Esophagus squamous epithelium (tissue), 5 donors: ENCODE measurements at regions not wholly inside any gene's neighbourhood (a gene's known extent, or its start where the extent isn't known, plus 50 kb on each side); places are given as distances from the start of the nearest gene placed in this dataset.

ENCODE experiments used
- DNase-seq: peaks from one replicate; lab custom pipeline; 2025; lab: John Stamatoyannopoulos, UW
- H3K27ac ChIP-seq, 4 donors: fragments of 200-600 bp; sonication (generic); one replicate each; pipeline ENCODE4 v1.5.1; 2016 to 2019; ENCODE audit warnings: mild to moderate bottlenecking in 1 of 4
- H3K27me3 ChIP-seq, 4 donors: fragments of 200-600 bp; sonication (generic); 1 replicate in 3 of 4; 2 replicates in 1 of 4; pipeline versions ENCODE4 v1.5.1 to v1.6.0; 2017 to 2021; ENCODE audit warnings: antibody characterized with exemption in 1 of 4
- H3K36me3 ChIP-seq, 3 donors: fragments of 200-600 bp; sonication (generic); one replicate each; pipeline ENCODE4 v1.5.1; 2016 to 2019
- H3K4me1 ChIP-seq, 3 donors: fragments of 200-600 bp; sonication (generic); one replicate each; pipeline ENCODE4 v1.5.1; 2017 to 2019
- H3K4me3 ChIP-seq, 4 donors: fragments of 200-600 bp; sonication (generic); 1 replicate in 3 of 4; 2 replicates in 1 of 4; pipeline ENCODE4 v1.5.1; 2016 to 2019; ENCODE audit warnings: mild to moderate bottlenecking in 2 of 4, moderate library complexity in 1 of 4
- H3K9me3 ChIP-seq, 3 donors: fragments of 200-600 bp; sonication (generic); one replicate each; pipeline ENCODE4 v1.5.1; 2016 to 2019
- CTCF ChIP-seq, 6 experiments: fragments of 450-650 bp in 4 of 6; fragments of 200-600 bp in 2 of 6; sonication (generic) in 2 of 6; IDR thresholded peaks; one replicate each; pipeline ENCODE4 v1.5.1; 2016 to 2019; ENCODE audit warnings: antibody characterized with exemption in 6 of 6, mild to moderate bottlenecking in 4 of 6, moderate library complexity in 4 of 6
- POLR2A ChIP-seq, 4 donors: fragments of 450-650 bp; IDR thresholded peaks; one replicate each; pipeline ENCODE4 v1.6.1; 2017; ENCODE audit warnings: antibody characterized with exemption in 4 of 4, mild to moderate bottlenecking in 4 of 4, moderate library complexity in 3 of 4
- WGBS, 2 donors: methylation state at CpG; one replicate each; pipeline ENCODE4 v1.1.5; 2018; 5-methylcytosine and 5-hydroxymethylcytosine counted together
- intact Hi-C: fragments of 100-400 bp; cut with DNase I; formaldehyde crosslinking; loops from one replicate; pipeline ENCODE4 v1.15.0; 2022
- donor health status: DM: yes; HTN: yes; CAD: no.

- Histone ChIP-seq H3K9me3 (no peaks in the 10 kb centered on the region), H3K27ac (no peak overlapping the region), H3K27me3 (no peaks in the 10 kb centered on the region), H3K4me1 (no peaks in the 10 kb centered on the region), H3K4me3 (no peak overlapping the region), H3K36me3 (no peaks in the 10 kb centered on the region)
- intact Hi-C loops = no loop called here
- TF ChIP-seq CTCF (IDR thresholded peaks at IDR 0.05) (no peak), POLR2A (IDR thresholded peaks at IDR 0.05) (no peak)
- no peak for DNase-seq
Observed at GRCh38 chr4:96955691-96956090, 1115.8 kb downstream of the PDHA2 start.

GRCh38 chr4:96969455-96969854, 1129.6 kb downstream of the PDHA2 start:
- H3K27ac ChIP-seq = no peak overlapping the region
- TF ChIP-seq POLR2A (IDR thresholded peaks at IDR 0.05) (no peak), CTCF (IDR thresholded peaks at IDR 0.05) (no peak)
- intact Hi-C loops = no loop called here
- no peaks in the 10 kb centered on the region for H3K4me1 ChIP-seq
- 78 to 81% methylated on average over 1 of the region's 1 CpG for WGBS, 2 donors
- no peaks in the 10 kb centered on the region for H3K27me3 ChIP-seq
- DNase-seq = no peak
- H3K36me3 ChIP-seq = no peaks in the 10 kb centered on the region
- no peaks in the 10 kb centered on the region for H3K9me3 ChIP-seq
- H3K4me3 ChIP-seq = no peak overlapping the region

GRCh38 chr4:96972920-96973319, 1133.0 kb downstream of the PDHA2 start:
- Histone ChIP-seq H3K4me3 (no peak overlapping the region), H3K27me3 (no peaks in the 10 kb centered on the region), H3K36me3 (no peaks in the 10 kb centered on the region), H3K9me3 (no peaks in the 10 kb centered on the region), H3K4me1 (no peaks in the 10 kb centered on the region), H3K27ac (no peak overlapping the region)
- 50 to 61% methylated on average over 4 of the region's 4 CpGs for WGBS, 2 donors
- intact Hi-C loops = no loop called here
- no peak for TF ChIP-seq POLR2A (IDR thresholded peaks at IDR 0.05)
- TF ChIP-seq CTCF (IDR thresholded peaks at IDR 0.05) = no peak
- DNase-seq = no peak

GRCh38 chr4:96974295-96974694, 1134.4 kb downstream of the PDHA2 start:
- H3K27ac ChIP-seq = no peak overlapping the region
- DNase-seq = no peak
- H3K36me3 ChIP-seq = no peaks in the 10 kb centered on the region
- no peaks in the 10 kb centered on the region for H3K4me1 ChIP-seq
- H3K4me3 ChIP-seq = no peak overlapping the region
- 50 to 51% methylated on average over 2 of the region's 2 CpGs for WGBS, 2 donors
- intact Hi-C loops = no loop called here
- peaks cover 0 to 4% (median 0%) of the 10 kb centered on the region in 3 donors for H3K9me3 ChIP-seq
- TF ChIP-seq CTCF (IDR thresholded peaks at IDR 0.05) (no peak), POLR2A (IDR thresholded peaks at IDR 0.05) (no peak)
- H3K27me3 ChIP-seq = no peaks in the 10 kb centered on the region

GRCh38 chr4:96983830-96984229, 1143.9 kb downstream of the PDHA2 start:
- no peak for DNase-seq
- intact Hi-C loops = no loop called here

More at GRCh38 chr4:96983830-96984229, 1143.9 kb downstream of the PDHA2 start:
- H3K27me3 ChIP-seq = no peaks in the 10 kb centered on the region
- no peak overlapping the region for H3K27ac ChIP-seq
- H3K4me3 ChIP-seq = no peak overlapping the region
- no peaks in the 10 kb centered on the region for H3K36me3 ChIP-seq
- peaks cover 0 to 5% (median 0%) of the 10 kb centered on the region in 3 donors for H3K9me3 ChIP-seq
- WGBS, 2 donors = 40 to 54% methylated on average over 1 of the region's 1 CpG
- no peaks in the 10 kb centered on the region for H3K4me1 ChIP-seq
- TF ChIP-seq CTCF (IDR thresholded peaks at IDR 0.05) (no peak), POLR2A (IDR thresholded peaks at IDR 0.05) (no peak)
